Astrocyte (in vitro differentiated cells and primary cell): ENCODE measurements at regions not wholly inside any gene's neighbourhood (a gene's known extent, or its start where the extent isn't known, plus 50 kb on each side); places are given as distances from the start of the nearest gene placed in this dataset.

Source experiments
- DNase-seq: peaks from one replicate; pipeline ENCODE4 v3.0.0-alpha.2; 2010; ENCODE audit warnings: low read depth
- FAIRE-seq: peaks from 2 replicates; lab custom pipeline; 2011; peaks lifted over from hg19 to GRCh38; lab: Jason Lieb, UNC
- H2AFZ ChIP-seq: 2 replicates; pipeline ENCODE4 v1.6.0; 2012; ENCODE audit warnings: low read depth, low read length, inconsistent platforms
- H3K27ac ChIP-seq: 2 replicates; pipeline ENCODE4 v1.5.1; 2011; ENCODE audit warnings: low read depth, low read length, inconsistent platforms
- H3K27me3 ChIP-seq: 2 replicates; pipeline ENCODE4 v1.6.0; 2011; ENCODE audit warnings: low read length, inconsistent platforms; ENCODE audit not compliant: insufficient read depth
- H3K36me3 ChIP-seq: 2 replicates; pipeline ENCODE4 v1.5.1; 2011; ENCODE audit warnings: low read length, inconsistent platforms; ENCODE audit not compliant: insufficient read depth
- H3K4me1 ChIP-seq: 2 replicates; pipeline ENCODE4 v1.5.1; 2011; ENCODE audit warnings: low read length, inconsistent platforms; ENCODE audit not compliant: insufficient read depth
- H3K4me2 ChIP-seq: 2 replicates; pipeline ENCODE4 v1.6.0; 2012; ENCODE audit warnings: low read length, inconsistent platforms
- H3K4me3 ChIP-seq: 2 replicates; pipeline ENCODE4 v1.5.1; 2011; ENCODE audit warnings: low read depth, mild to moderate bottlenecking, low read length, inconsistent platforms; ENCODE audit not compliant: insufficient read depth
- H3K79me2 ChIP-seq: 2 replicates; pipeline ENCODE4 v1.6.0; 2012; ENCODE audit warnings: mild to moderate bottlenecking, low read length, inconsistent platforms; ENCODE audit not compliant: insufficient read depth
- H3K9ac ChIP-seq: 2 replicates; pipeline ENCODE4 v1.6.0; 2012; ENCODE audit warnings: mild to moderate bottlenecking, low read length, inconsistent platforms
- H3K9me3 ChIP-seq: 2 replicates; pipeline ENCODE4 v1.5.1; 2012; ENCODE audit warnings: low read depth, mild to moderate bottlenecking, low read length, inconsistent platforms; ENCODE audit not compliant: insufficient read depth
- H4K20me1 ChIP-seq: 2 replicates; pipeline ENCODE4 v1.6.0; 2012; ENCODE audit warnings: low read length, inconsistent platforms; ENCODE audit not compliant: insufficient read depth
- H3K27ac Mint-ChIP-seq: one replicate; pipeline ENCODE4 v1.8.0; 2021; ENCODE audit warnings: mild to moderate bottlenecking, mixed read lengths; ENCODE audit not compliant: unreplicated experiment
- H3K27me3 Mint-ChIP-seq: one replicate; pipeline ENCODE4 v1.8.0; 2021; ENCODE audit warnings: low read depth, mixed read lengths; ENCODE audit not compliant: unreplicated experiment
- H3K36me3 Mint-ChIP-seq: one replicate; pipeline ENCODE4 v1.8.0; 2021; ENCODE audit warnings: low read depth, mixed read lengths; ENCODE audit not compliant: unreplicated experiment
- H3K4me1 Mint-ChIP-seq: one replicate; pipeline ENCODE4 v1.8.0; 2021; ENCODE audit warnings: low read depth, mixed read lengths; ENCODE audit not compliant: unreplicated experiment
- H3K4me3 Mint-ChIP-seq: one replicate; pipeline ENCODE4 v1.8.0; 2021; ENCODE audit warnings: mild to moderate bottlenecking, moderate library complexity, mixed read lengths; ENCODE audit not compliant: unreplicated experiment
- H3K9me3 Mint-ChIP-seq: one replicate; pipeline ENCODE4 v1.8.0; 2021; ENCODE audit warnings: mild to moderate bottlenecking, mixed read lengths; ENCODE audit not compliant: unreplicated experiment
- CTCF ChIP-seq: IDR thresholded peaks from 2 replicates; pipeline ENCODE4 v1.5.1; 2011; ENCODE audit warnings: low read depth, mild to moderate bottlenecking, inconsistent platforms, low read length, moderate library complexity; ENCODE audit not compliant: insufficient read depth
- EZH2 ChIP-seq: IDR thresholded peaks from 2 replicates; pipeline ENCODE4 v1.6.1; 2012; ENCODE audit warnings: mild to moderate bottlenecking, low read length, inconsistent platforms; ENCODE audit not compliant: insufficient read depth

- Mint-ChIP-seq H3K27me3 (peaks cover 63% of the 10 kb centered on the region), H3K9me3 (peaks cover 2% of the 10 kb centered on the region), H3K4me1 (no peaks in the 10 kb centered on the region), H3K27ac (no peak overlapping the region), H3K4me3 (no peak overlapping the region), H3K36me3 (no peaks in the 10 kb centered on the region)
- H3K27ac ChIP-seq, result no peak overlapping the region
- FAIRE-seq (no peak), DNase-seq (no peak)
- H3K4me3 ChIP-seq, result no peak overlapping the region
- no peaks in the 10 kb centered on the region for H3K79me2 ChIP-seq
- H4K20me1 ChIP-seq, result no peaks in the 10 kb centered on the region
- no peak for TF ChIP-seq EZH2
- no peak for TF ChIP-seq CTCF
- no peak overlapping the region for H2AFZ ChIP-seq
- H3K4me1 ChIP-seq, result no peaks in the 10 kb centered on the region
- H3K9me3 ChIP-seq, result no peaks in the 10 kb centered on the region
- no peak overlapping the region for H3K9ac ChIP-seq
- H3K4me2 ChIP-seq, result no peak overlapping the region
- no peaks in the 10 kb centered on the region for H3K27me3 ChIP-seq
- no peaks in the 10 kb centered on the region for H3K36me3 ChIP-seq
Observed at GRCh38 chr5:3343911-3344310, 251.7 kb upstream of the IRX1 start.

- H3K36me3 Mint-ChIP-seq, result no peaks in the 10 kb centered on the region
- H3K4me2 ChIP-seq, result no peak overlapping the region
- H2AFZ ChIP-seq, result no peak overlapping the region
- no peaks in the 10 kb centered on the region for H3K79me2 ChIP-seq
- H3K4me1 ChIP-seq, result no peaks in the 10 kb centered on the region
- no peak overlapping the region for H3K9ac ChIP-seq
- DNase-seq (no peak), FAIRE-seq (no peak)
- no peaks in the 10 kb centered on the region for H3K27me3 ChIP-seq
- no peaks in the 10 kb centered on the region for H4K20me1 ChIP-seq
- no peaks in the 10 kb centered on the region for H3K9me3 ChIP-seq
- peaks cover 2% of the 10 kb centered on the region for H3K9me3 Mint-ChIP-seq
- no peaks in the 10 kb centered on the region for H3K4me1 Mint-ChIP-seq
- no peak overlapping the region for H3K27ac Mint-ChIP-seq
- H3K36me3 ChIP-seq, result no peaks in the 10 kb centered on the region
- H3K27me3 Mint-ChIP-seq, result peaks cover 65% of the 10 kb centered on the region
- H3K4me3 Mint-ChIP-seq, result no peak overlapping the region
- no peak overlapping the region for H3K27ac ChIP-seq
- H3K4me3 ChIP-seq, result no peak overlapping the region
- no peak for TF ChIP-seq EZH2
- TF ChIP-seq CTCF, result no peak
Observed at GRCh38 chr5:3343211-3343610, 252.4 kb upstream of the IRX1 start.

GRCh38 chr5:3342271-3343100, 253.1 kb upstream of the IRX1 start:
- Histone ChIP-seq H3K27me3 (no peaks in the 10 kb centered on the region), H3K4me3 (no peak overlapping the region), H3K9me3 (no peaks in the 10 kb centered on the region)

More at GRCh38 chr5:3342271-3343100, 253.1 kb upstream of the IRX1 start:
- DNase-seq (no peak), FAIRE-seq (no peak)
- no peak overlapping the region for H3K27ac ChIP-seq
- H2AFZ ChIP-seq, result no peak overlapping the region
- no peaks in the 10 kb centered on the region for H3K4me1 ChIP-seq
- H3K27ac Mint-ChIP-seq, result no peak overlapping the region
- H3K4me2 ChIP-seq, result no peak overlapping the region
- no peak for TF ChIP-seq EZH2
- TF ChIP-seq CTCF, result no peak
- H3K79me2 ChIP-seq, result no peaks in the 10 kb centered on the region
- H3K9ac ChIP-seq, result no peak overlapping the region
- H3K36me3 ChIP-seq, result no peaks in the 10 kb centered on the region
- H3K9me3 Mint-ChIP-seq, result peaks cover 2% of the 10 kb centered on the region
- no peaks in the 10 kb centered on the region for H3K4me1 Mint-ChIP-seq
- H3K4me3 Mint-ChIP-seq, result no peak overlapping the region
- H3K36me3 Mint-ChIP-seq, result no peaks in the 10 kb centered on the region
- H4K20me1 ChIP-seq, result no peaks in the 10 kb centered on the region
- peaks cover 66% of the 10 kb centered on the region for H3K27me3 Mint-ChIP-seq
